H7 (cell line): ENCODE measurements at regions not wholly inside any gene's neighbourhood (a gene's known extent, or its start where the extent isn't known, plus 50 kb on each side); places are given as distances from the start of the nearest gene placed in this dataset.

Experiments used
- DNase-seq: peaks from one replicate; pipeline ENCODE4 v3.0.0; 2012
- H3K27me3 ChIP-seq: 2 replicates; pipeline ENCODE4 v1.6.0; 2011; ENCODE audit warnings: mild to moderate bottlenecking, low read length; ENCODE audit not compliant: control insufficient read depth, insufficient read depth
- H3K36me3 ChIP-seq: replicated peaks from 2 replicates; pipeline ENCODE4 v1.5.1; 2011; ENCODE audit warnings: low read length; ENCODE audit not compliant: control insufficient read depth, insufficient read depth
- H3K4me3 ChIP-seq: 2 replicates; pipeline ENCODE4 v1.5.1; 2011; ENCODE audit warnings: low read depth, mild to moderate bottlenecking, control low read depth, low read length, moderate library complexity; ENCODE audit not compliant: insufficient read depth

DNA sequence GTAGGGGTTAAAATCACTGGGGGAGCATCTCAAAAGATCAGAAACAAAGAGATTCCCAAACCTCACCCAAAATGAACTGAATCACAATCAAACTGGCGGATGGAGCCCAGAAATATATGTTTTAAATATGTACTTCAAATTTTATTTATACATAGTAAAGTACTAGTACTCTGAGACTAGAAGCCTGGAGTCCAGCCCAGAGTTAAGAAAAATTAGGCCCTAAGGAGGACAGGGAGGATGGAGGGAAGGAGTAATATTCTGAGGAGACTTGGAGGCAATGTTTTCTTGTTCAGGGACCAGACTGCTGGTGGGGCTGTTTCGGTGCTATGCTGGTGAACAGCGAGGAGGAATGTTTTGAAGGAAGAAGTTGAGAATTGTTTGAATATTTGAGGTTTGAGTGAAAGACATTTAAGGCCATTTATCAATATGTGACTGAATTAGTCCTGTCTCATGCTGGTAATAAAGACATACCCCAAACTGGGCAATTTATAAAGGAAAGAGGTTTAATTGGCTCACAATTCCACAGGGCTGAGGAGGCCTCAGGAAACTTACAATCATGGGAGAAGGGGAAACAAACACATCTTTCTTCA lies 552.4 kb upstream of the DAB2 start:
- Histone ChIP-seq H3K36me3 (no peaks in the 10 kb centered on the region), H3K27me3 (no peaks in the 10 kb centered on the region), H3K4me3 (no peak overlapping the region)
- no peak for DNase-seq

DNA sequence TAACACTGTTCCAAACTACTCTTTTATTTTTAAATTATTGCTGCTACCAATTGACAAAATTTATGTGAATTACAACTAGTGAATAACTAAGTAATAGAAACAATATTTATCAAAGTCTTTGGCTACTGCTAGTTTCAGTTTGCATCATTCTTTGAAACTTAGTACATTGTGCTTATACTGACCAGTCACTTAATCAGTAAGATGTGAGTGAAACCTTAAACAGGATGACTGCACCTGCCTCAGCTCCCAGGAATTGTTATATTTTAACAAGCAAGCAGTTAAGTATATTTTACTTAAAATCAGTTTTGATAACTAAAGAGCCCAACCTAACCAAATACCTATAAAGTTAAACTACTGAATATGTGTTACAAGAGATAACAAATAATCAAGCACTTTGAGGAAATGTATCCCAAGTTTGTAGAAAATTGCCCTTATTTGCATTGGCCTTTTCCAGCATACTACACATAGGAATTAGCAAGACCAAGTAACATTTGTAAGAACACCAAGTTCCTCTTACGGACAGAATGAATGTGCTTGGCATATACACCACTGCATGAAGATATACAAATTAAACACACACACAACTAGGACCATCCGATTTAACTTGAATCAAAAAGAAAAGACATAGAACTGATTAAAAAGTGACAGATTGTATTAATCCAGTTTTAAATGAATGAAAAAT lies 545.5 kb upstream of the DAB2 start:
- DNase-seq: no peak
- Histone ChIP-seq H3K4me3 (no peak overlapping the region), H3K36me3 (no peaks in the 10 kb centered on the region), H3K27me3 (no peaks in the 10 kb centered on the region)

DNA sequence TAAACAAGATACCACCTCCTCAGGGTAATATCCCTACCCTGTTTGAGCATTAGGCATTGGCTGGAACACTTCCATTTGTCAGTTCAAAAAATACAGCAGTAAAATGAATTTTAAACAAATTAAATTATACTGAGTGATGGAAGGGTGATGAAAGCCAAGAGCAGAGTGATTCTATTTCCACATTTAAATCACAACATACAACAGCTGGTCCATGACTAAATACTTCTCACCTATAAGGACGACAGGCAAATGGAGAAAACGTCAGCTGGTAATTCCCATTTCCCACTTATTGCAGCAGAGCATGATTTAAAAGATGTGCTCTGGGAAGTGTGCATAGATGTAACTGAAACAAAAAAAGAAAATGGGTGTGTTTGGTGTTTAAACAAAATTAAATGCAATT lies 543.6 kb upstream of the DAB2 start:
- no peaks in the 10 kb centered on the region for H3K36me3 ChIP-seq
- DNase-seq: no peak
- no peaks in the 10 kb centered on the region for H3K27me3 ChIP-seq

GRCh38 chr5:39955156-39955555 lies 530.4 kb upstream of the DAB2 start:
- DNase-seq: no peak
- no peaks in the 10 kb centered on the region for H3K36me3 ChIP-seq
- no peak overlapping the region for H3K4me3 ChIP-seq
- no peaks in the 10 kb centered on the region for H3K27me3 ChIP-seq

More for the DNA sequence above, 543.6 kb upstream of the DAB2 start:
- H3K4me3 ChIP-seq: no peak overlapping the region

DNA sequence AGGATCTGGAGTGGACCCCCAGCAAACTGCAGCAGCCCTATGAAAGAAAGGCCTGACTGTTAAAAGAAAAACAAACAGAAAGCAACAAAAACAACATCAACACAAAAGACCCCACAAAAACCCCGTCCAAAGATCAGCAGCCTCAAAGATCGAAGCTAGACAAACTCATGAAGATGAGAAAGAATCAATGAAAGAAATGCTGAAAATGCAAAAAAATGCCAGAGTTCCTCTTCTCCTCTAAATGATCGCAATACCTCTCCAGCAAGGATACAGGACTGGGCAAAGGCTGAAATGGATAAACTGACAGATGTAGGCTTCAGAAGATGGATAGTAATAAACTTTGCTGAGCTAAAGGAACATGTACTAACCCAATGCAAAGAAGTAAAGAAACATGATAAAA lies 526.3 kb upstream of the DAB2 start:
- DNase-seq: no peak
- no peaks in the 10 kb centered on the region for H3K27me3 ChIP-seq
- H3K36me3 ChIP-seq: no peaks in the 10 kb centered on the region
- no peak overlapping the region for H3K4me3 ChIP-seq

DNA sequence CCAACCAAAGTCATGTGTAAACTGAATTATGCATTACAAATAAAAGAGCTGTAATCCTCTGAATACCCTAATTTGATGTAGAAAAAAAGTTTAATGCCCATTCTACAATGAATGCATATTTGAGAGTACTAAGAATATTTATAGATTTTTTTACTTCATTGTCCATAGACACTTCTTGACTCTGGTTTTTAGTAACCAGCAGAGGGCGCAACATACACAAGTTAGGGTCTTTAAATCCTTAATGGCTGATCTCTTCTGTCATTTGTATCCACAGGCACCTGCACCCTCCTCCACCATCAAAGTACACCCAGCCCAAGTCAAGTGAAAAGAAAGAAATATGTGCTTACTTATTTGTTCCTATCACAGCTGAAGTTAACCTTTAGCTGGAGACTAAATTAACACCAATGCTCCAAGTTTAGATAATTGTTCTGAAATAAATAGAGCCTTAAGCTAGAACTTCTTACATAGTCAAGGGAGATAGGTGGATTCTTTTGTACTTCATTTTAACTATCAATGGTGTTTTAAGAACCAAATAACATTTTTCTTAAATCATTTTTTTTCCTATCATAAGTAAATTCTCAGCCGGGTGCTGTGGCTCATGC lies 524.2 kb upstream of the DAB2 start:
- peak; percentile 2 for DNase-seq
- no peak overlapping the region for H3K4me3 ChIP-seq
- H3K36me3 ChIP-seq: no peaks in the 10 kb centered on the region

DNA sequence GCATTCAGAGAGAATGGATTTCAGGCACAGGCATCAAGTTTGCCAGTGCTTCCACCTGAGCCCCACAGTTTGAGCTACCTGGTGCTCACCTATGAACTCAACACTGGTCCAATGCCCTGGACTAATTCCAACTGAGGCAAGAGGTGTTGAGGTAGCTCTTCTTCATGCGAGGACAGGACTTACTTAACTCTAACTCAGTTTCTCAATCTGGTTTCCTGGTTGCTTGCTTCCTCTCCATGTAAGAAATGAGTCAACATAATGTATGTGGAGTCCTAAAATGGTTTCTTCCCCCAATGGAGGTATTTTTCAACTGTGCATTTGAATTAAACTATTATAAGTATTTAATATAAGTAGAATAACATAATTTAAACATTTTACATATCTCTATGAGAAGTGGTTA lies 523.6 kb upstream of the DAB2 start:
- H3K36me3 ChIP-seq: no peaks in the 10 kb centered on the region
- no peak overlapping the region for H3K4me3 ChIP-seq
- H3K27me3 ChIP-seq: no peaks in the 10 kb centered on the region
- no peak for DNase-seq

More for the DNA sequence above, 524.2 kb upstream of the DAB2 start:
- no peaks in the 10 kb centered on the region for H3K27me3 ChIP-seq

DNA sequence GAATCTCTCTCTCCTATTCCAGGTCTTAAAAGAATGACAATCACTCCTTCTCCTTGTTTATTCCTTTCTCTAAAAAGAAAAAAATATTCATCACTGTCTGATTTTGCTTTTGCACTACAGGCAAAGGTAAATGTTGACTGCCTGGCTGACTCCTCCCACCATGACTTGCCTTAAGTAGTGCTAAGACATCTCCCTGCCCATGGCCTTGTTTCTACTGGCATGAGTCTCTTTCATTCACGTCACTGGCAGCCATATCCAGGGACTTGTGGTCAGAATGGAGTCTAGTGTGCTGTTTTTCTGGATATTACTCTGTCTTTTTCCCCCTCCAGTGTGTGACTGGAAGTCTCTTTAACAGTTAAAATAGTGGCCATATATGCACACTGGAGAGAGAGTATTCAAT lies 522.9 kb upstream of the DAB2 start:
- Histone ChIP-seq H3K36me3 (no peaks in the 10 kb centered on the region), H3K27me3 (no peaks in the 10 kb centered on the region), H3K4me3 (no peak overlapping the region)
- no peak for DNase-seq

DNA sequence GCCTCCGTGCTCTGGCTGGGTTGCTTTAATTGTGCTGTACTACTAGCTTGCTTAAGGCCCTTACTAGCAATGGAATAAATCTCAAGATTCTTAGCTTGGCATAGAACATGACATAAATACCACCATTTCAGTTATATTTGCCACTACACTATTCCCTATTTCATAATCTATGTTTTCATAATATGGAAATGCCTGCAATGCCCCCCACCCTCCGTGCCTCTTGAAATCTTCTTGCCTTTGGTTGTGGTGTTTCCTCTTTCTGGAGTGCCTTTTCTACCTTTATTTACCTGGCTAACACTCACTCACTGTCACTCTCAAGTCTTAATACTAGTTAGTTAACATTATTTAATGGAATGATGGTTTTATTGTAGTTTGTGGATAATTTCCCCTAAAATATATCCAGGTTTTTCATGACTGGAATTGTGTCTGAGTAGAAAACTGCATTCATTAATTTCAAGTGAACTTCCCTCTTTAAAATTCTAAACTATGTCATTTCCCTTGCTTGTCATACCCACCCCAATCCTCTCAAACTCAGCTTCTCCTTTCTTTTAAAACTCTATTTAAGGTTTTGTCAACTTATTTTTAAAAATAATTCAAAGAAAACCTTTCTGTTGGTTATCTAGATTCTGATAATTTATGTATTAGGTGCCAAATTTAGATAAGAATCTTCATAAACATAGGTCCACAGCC lies 521.7 kb upstream of the DAB2 start:
- H3K27me3 ChIP-seq: no peaks in the 10 kb centered on the region
- no peak overlapping the region for H3K4me3 ChIP-seq
- DNase-seq: no peak
- no peaks in the 10 kb centered on the region for H3K36me3 ChIP-seq

DNA sequence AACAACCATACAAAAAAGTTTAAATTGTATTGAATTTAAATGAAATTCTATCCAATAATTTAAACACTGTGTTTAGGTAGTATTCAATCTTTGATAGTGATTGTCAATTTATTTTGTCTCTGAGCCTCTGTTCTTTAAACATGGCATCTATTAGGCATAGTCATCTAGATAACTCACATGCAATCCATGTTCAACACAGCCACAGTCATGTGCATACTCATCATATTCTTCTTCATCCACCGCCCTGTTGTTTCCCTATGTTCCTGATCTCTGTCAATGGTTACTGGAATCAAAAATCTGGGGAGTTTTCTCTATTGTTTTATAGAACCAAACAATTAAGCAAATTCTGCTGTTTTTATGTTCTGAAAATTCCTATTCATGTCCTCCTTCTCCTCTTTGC lies 521.1 kb upstream of the DAB2 start:
- Histone ChIP-seq H3K27me3 (no peaks in the 10 kb centered on the region), H3K4me3 (no peak overlapping the region), H3K36me3 (no peaks in the 10 kb centered on the region)
- no peak for DNase-seq

GRCh38 chr5:39943811-39944210 lies 519.0 kb upstream of the DAB2 start:
- Histone ChIP-seq H3K27me3 (no peaks in the 10 kb centered on the region), H3K4me3 (no peak overlapping the region), H3K36me3 (no peaks in the 10 kb centered on the region)
- DNase-seq: no peak

DNA sequence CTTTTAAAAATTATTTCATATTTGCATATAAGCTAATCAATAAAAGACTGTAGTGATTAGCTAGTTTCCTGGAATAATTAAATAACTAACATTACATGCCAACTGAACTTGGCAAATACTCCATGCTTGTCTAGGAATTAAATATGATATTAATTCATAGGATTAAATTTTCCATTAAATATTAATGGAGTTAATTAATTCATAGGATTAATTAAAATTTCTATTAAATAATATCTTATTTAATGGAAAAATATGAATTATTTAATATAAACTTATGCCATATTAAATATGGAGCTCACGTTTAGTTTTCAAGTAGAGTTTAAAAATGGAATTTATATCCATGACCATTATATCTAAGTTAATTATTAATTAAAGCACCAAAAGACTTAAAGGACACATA lies 517.8 kb upstream of the DAB2 start:
- no peaks in the 10 kb centered on the region for H3K36me3 ChIP-seq
- H3K27me3 ChIP-seq: no peaks in the 10 kb centered on the region
- DNase-seq: no peak
- H3K4me3 ChIP-seq: no peak overlapping the region

DNA sequence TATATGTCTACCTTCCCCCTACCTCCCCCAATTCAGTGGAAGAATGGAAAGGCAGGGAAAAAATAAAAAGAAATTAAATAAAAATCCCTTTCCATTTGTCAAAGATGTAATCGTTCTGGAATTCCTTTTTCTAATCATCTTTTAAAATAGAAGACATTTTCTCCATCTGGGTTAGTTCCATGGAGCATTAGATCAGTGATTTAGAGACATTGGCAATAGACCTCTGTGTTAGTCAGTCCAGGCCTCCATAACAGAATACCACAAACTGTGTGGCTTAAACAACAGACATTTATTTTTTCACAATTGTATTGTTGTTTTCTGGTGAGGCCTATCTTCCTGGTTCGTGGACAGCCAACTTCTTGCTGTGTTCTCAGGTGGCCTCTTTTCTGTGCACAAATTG lies 516.6 kb upstream of the DAB2 start:
- no peaks in the 10 kb centered on the region for H3K36me3 ChIP-seq
- no peak overlapping the region for H3K4me3 ChIP-seq
- no peak for DNase-seq
- no peaks in the 10 kb centered on the region for H3K27me3 ChIP-seq

GRCh38 chr5:39934830-39935229 lies 510.1 kb upstream of the DAB2 start:
- Histone ChIP-seq H3K4me3 (no peak overlapping the region), H3K36me3 (no peaks in the 10 kb centered on the region), H3K27me3 (no peaks in the 10 kb centered on the region)
- DNase-seq: no peak

- DNase-seq: no peak
- no peak overlapping the region for H3K4me3 ChIP-seq
- no peaks in the 10 kb centered on the region for H3K36me3 ChIP-seq
Observed at GRCh38 chr5:39933061-39933460, 508.3 kb upstream of the DAB2 start.

More at GRCh38 chr5:39933061-39933460, 508.3 kb upstream of the DAB2 start:
- no peaks in the 10 kb centered on the region for H3K27me3 ChIP-seq
